HG02798 (cell line): ENCODE measurements at regions not wholly inside any gene's neighbourhood (a gene's known extent, or its start where the extent isn't known, plus 50 kb on each side); places are given as distances from the start of the nearest gene placed in this dataset.
"Not testable (repeated sequence)": the region's sequence is repeated elsewhere in the genome, so short reads cannot be mapped to it uniquely, and the experiment has no call there.

Source experiments
- ATAC-seq: cut with Tn5 transposase; IDR thresholded peaks from one replicate; pipeline ENCODE4 v1.9.1; 2021; ENCODE audit warnings: mild to moderate bottlenecking; ENCODE audit not compliant: unreplicated experiment, poor library complexity

GRCh38 chr9:74361508-74361907 is 135.6 kb upstream of the RORB start:
- no peak for ATAC-seq

GRCh38 chr9:74362423-74362822 is 134.7 kb upstream of the RORB start:
- no peak for ATAC-seq

- ATAC-seq = no peak
These were observed 131.0 kb upstream of the RORB start for GRCh38 chr9:74366111-74366510.

- ATAC-seq = no peak
These were observed 127.3 kb upstream of the RORB start for GRCh38 chr9:74369844-74370243.

- ATAC-seq = no peak
These were observed 123.8 kb upstream of the RORB start for GRCh38 chr9:74373348-74373747.

- peak; percentile 74 for ATAC-seq
These were observed 117.4 kb upstream of the RORB start for GRCh38 chr9:74379718-74380117.

GRCh38 chr9:74391816-74392215 is 105.3 kb upstream of the RORB start:
- no peak for ATAC-seq

- ATAC-seq = no peak
These were observed 93.6 kb upstream of the RORB start for GRCh38 chr9:74403581-74403980.

GRCh38 chr9:74404620-74405019 is 92.5 kb upstream of the RORB start:
- ATAC-seq = no peak

GRCh38 chr9:74407166-74407565 is 90.0 kb upstream of the RORB start:
- no peak for ATAC-seq

GRCh38 chr9:74412236-74412979 is 84.7 kb upstream of the RORB start:
- no peak for ATAC-seq

- ATAC-seq = no peak
These were observed 83.3 kb upstream of the RORB start for GRCh38 chr9:74413876-74414275.

GRCh38 chr9:74414325-74414724 is 82.8 kb upstream of the RORB start:
- ATAC-seq = no peak

- ATAC-seq = no peak
These were observed 81.1 kb upstream of the RORB start for GRCh38 chr9:74415995-74416394.

- ATAC-seq = not testable (repeated sequence)
These were observed 72.6 kb upstream of the RORB start for GRCh38 chr9:74424488-74424887.

- ATAC-seq = no peak
These were observed 65.7 kb upstream of the RORB start for GRCh38 chr9:74431467-74431866.

GRCh38 chr9:74443036-74443750 is 53.9 kb upstream of the RORB start:
- no peak for ATAC-seq

GRCh38 chr9:74444369-74444768 is 52.8 kb upstream of the RORB start:
- ATAC-seq = no peak
